Neural progenitor cell (in vitro differentiated cells): ENCODE measurements at regions not wholly inside any gene's neighbourhood (a gene's known extent, or its start where the extent isn't known, plus 50 kb on each side); places are given as distances from the start of the nearest gene placed in this dataset.

Source experiments
- CTCF ChIP-seq: fragments of 200-600 bp; sonication (generic); IDR thresholded peaks from 2 replicates; pipeline ENCODE4 v1.5.1; 2017; ENCODE audit warnings: antibody characterized with exemption, mild to moderate bottlenecking
- EZH2 ChIP-seq: fragments of 200-600 bp; sonication (generic); IDR thresholded peaks from 2 replicates; pipeline ENCODE4 v1.6.1; 2017; ENCODE audit warnings: antibody characterized with exemption, mild to moderate bottlenecking, moderate library complexity
- EZH2phosphoT487 ChIP-seq: fragments of 200-600 bp; sonication (generic); IDR thresholded peaks from 2 replicates; pipeline ENCODE4 v1.6.1; 2017; ENCODE audit warnings: antibody characterized with exemption

GRCh38 chr11:120035756-120036155 is 102.2 kb downstream of the TRIM29 start:
- TF ChIP-seq EZH2 (no peak), CTCF (no peak), EZH2phosphoT487 (no peak)
